ENCODE measurements at regions not wholly inside any gene's neighbourhood (a gene's known extent, or its start where the extent isn't known, plus 50 kb on each side); places are given as distances from the start of the nearest gene placed in this dataset.

DNA sequence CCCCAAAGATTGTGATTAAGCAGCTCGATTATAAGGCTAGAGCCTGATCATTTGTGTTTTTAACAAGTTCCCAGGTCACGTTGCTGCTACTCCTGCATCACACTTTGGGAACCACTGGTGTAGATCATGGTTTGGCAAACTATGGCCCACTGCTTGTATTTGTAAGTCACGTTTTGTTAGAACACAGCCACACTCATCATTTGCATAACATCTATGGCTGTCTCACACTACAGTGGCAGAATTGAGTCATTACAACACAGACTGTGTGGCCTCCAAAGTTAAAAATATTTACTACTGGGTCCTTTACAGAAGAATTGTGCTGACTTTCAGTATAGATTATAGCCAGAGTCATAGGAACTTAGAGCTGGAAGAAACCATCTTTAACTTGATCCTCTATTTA, 515.3 kb upstream of the PSMD7 start:
- no peak overlapping the region for H3K4me2 ChIP-seq (ENCODE audit: low read length)
- H3K27me3 ChIP-seq (ENCODE audit: insufficient read depth, low read length) = no peaks in the 10 kb centered on the region
- no peaks in the 10 kb centered on the region for H4K20me1 ChIP-seq (ENCODE audit: insufficient read depth)
- no peaks in the 10 kb centered on the region for H3K9me3 ChIP-seq (ENCODE audit: control insufficient read depth in 1 of 2, insufficient read depth in 1 of 2, low read depth in 1 of 2, low read length in 2 of 2)
- no peaks in the 10 kb centered on the region for H3K79me2 ChIP-seq (ENCODE audit: insufficient read depth, low read length)
- H3K9me2 ChIP-seq (ENCODE audit: insufficient read depth) = no peaks in the 10 kb centered on the region
- no peak for DNase-seq (ENCODE audit: low read depth, low spot score)
- no peak overlapping the region for H3K9ac ChIP-seq (ENCODE audit: low read length)
- BruUV-seq (replicated peaks) = no TSS peak
- intact Hi-C loops (cut with micrococcal nuclease) = no loop called here
- ATAC-seq = no peak
- H3K4me1 ChIP-seq (ENCODE audit: control insufficient read depth in 1 of 2, insufficient read depth in 2 of 2, low read length in 2 of 2) = no peaks in the 10 kb centered on the region
- no peak for TF ChIP-seq JUND (IDR thresholded peaks at IDR 0.05)
- TF ChIP-seq ZNF274 (IDR thresholded peaks at IDR 0.05; ENCODE audit: low read depth, low read length) = no peak
- TF ChIP-seq, protein P1, sequence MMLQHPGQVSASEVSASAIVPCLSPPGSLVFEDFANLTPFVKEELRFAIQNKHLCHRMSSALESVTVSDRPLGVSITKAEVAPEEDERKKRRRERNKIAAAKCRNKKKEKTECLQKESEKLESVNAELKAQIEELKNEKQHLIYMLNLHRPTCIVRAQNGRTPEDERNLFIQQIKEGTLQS (IDR thresholded peaks at IDR 0.05) = no peak
- no peak for TF ChIP-seq CBX3 (IDR thresholded peaks at IDR 0.05; ENCODE audit: low read depth)
- TF ChIP-seq, protein P2, sequence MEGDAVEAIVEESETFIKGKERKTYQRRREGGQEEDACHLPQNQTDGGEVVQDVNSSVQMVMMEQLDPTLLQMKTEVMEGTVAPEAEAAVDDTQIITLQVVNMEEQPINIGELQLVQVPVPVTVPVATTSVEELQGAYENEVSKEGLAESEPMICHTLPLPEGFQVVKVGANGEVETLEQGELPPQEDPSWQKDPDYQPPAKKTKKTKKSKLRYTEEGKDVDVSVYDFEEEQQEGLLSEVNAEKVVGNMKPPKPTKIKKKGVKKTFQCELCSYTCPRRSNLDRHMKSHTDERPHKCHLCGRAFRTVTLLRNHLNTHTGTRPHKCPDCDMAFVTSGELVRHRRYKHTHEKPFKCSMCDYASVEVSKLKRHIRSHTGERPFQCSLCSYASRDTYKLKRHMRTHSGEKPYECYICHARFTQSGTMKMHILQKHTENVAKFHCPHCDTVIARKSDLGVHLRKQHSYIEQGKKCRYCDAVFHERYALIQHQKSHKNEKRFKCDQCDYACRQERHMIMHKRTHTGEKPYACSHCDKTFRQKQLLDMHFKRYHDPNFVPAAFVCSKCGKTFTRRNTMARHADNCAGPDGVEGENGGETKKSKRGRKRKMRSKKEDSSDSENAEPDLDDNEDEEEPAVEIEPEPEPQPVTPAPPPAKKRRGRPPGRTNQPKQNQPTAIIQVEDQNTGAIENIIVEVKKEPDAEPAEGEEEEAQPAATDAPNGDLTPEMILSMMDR (IDR thresholded peaks at IDR 0.05 in 2 of 3, conservative IDR thresholded peaks at IDR 0.05 in 1 of 3; ENCODE audit: borderline replicate concordance in 1 of 3, insufficient read depth in 1 of 3, low read depth in 2 of 3, low read length in 2 of 3) = no peak
- no peak for TF ChIP-seq RAD21 (IDR thresholded peaks at IDR 0.05; ENCODE audit: low read depth)
- no peak for TF ChIP-seq SRF (IDR thresholded peaks at IDR 0.05; ENCODE audit: low read depth)
- no peak for TF ChIP-seq SIN3A (IDR thresholded peaks at IDR 0.05; ENCODE audit: low read depth)
- no peak for TF ChIP-seq ZFX (IDR thresholded peaks at IDR 0.05)
- TF ChIP-seq FOSL1 (IDR thresholded peaks at IDR 0.05; ENCODE audit: low read depth) = no peak
- no peak for TF ChIP-seq CEBPB (IDR thresholded peaks at IDR 0.05; ENCODE audit: low read depth)
- TF ChIP-seq TCF7L2 (IDR thresholded peaks at IDR 0.05; ENCODE audit: borderline replicate concordance, extremely low read depth, insufficient read depth, insufficient read length) = no peak
- TF ChIP-seq POLR2A (IDR thresholded peaks at IDR 0.05; ENCODE audit: borderline replicate concordance, extremely low read depth, insufficient read depth, insufficient read length) = no peak
- no peak for TF ChIP-seq EGR1 (IDR thresholded peaks at IDR 0.05; ENCODE audit: low read depth)
- TF ChIP-seq, protein P3, sequence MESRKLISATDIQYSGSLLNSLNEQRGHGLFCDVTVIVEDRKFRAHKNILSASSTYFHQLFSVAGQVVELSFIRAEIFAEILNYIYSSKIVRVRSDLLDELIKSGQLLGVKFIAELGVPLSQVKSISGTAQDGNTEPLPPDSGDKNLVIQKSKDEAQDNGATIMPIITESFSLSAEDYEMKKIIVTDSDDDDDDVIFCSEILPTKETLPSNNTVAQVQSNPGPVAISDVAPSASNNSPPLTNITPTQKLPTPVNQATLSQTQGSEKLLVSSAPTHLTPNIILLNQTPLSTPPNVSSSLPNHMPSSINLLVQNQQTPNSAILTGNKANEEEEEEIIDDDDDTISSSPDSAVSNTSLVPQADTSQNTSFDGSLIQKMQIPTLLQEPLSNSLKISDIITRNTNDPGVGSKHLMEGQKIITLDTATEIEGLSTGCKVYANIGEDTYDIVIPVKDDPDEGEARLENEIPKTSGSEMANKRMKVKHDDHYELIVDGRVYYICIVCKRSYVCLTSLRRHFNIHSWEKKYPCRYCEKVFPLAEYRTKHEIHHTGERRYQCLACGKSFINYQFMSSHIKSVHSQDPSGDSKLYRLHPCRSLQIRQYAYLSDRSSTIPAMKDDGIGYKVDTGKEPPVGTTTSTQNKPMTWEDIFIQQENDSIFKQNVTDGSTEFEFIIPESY (IDR thresholded peaks at IDR 0.05; ENCODE audit: extremely low read depth, insufficient replicate concordance, low read length) = no peak
- no peak for TF ChIP-seq ELF1 (IDR thresholded peaks at IDR 0.05; ENCODE audit: borderline replicate concordance, low read depth)
- TF ChIP-seq, protein P4, sequence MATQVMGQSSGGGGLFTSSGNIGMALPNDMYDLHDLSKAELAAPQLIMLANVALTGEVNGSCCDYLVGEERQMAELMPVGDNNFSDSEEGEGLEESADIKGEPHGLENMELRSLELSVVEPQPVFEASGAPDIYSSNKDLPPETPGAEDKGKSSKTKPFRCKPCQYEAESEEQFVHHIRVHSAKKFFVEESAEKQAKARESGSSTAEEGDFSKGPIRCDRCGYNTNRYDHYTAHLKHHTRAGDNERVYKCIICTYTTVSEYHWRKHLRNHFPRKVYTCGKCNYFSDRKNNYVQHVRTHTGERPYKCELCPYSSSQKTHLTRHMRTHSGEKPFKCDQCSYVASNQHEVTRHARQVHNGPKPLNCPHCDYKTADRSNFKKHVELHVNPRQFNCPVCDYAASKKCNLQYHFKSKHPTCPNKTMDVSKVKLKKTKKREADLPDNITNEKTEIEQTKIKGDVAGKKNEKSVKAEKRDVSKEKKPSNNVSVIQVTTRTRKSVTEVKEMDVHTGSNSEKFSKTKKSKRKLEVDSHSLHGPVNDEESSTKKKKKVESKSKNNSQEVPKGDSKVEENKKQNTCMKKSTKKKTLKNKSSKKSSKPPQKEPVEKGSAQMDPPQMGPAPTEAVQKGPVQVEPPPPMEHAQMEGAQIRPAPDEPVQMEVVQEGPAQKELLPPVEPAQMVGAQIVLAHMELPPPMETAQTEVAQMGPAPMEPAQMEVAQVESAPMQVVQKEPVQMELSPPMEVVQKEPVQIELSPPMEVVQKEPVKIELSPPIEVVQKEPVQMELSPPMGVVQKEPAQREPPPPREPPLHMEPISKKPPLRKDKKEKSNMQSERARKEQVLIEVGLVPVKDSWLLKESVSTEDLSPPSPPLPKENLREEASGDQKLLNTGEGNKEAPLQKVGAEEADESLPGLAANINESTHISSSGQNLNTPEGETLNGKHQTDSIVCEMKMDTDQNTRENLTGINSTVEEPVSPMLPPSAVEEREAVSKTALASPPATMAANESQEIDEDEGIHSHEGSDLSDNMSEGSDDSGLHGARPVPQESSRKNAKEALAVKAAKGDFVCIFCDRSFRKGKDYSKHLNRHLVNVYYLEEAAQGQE (IDR thresholded peaks at IDR 0.05; ENCODE audit: low read depth) = no peak
- no peak for TF ChIP-seq POLR2AphosphoS5 (IDR thresholded peaks at IDR 0.05; ENCODE audit: low read depth, low read length)
- ChIA-PET CTCF (no interaction called here), POLR2A (no interaction called here), RAD21 (ENCODE audit: low non-redundant PET in 1 of 2, low total read pairs in 2 of 2, uncharacterized antibody in 2 of 2, unreplicated experiment in 2 of 2) (no interaction called here)
- no peak overlapping the region for H2AFZ ChIP-seq (ENCODE audit: low read depth, low read length, poor library complexity, severe bottlenecking)
- H3K4me3 ChIP-seq (replicated peaks in 1 of 2; ENCODE audit: low read depth in 1 of 2, low read length in 2 of 2) = no peak overlapping the region
- no peaks in the 10 kb centered on the region for H3K36me3 ChIP-seq (ENCODE audit: control insufficient read depth in 1 of 2, insufficient read depth in 2 of 2, low read length in 2 of 2)
- no peak overlapping the region for H3K27ac ChIP-seq (ENCODE audit: low read depth, low read length)
